ENCODE measurements at regions not wholly inside any gene's neighbourhood (a gene's known extent, or its start where the extent isn't known, plus 50 kb on each side); places are given as distances from the start of the nearest gene placed in this dataset.

- no peak for TF ChIP-seq CTCF (IDR thresholded peaks at IDR 0.05)
- TF ChIP-seq POLR2A (IDR thresholded peaks at IDR 0.05), result no peak
Observed at GRCh38 chr2:150125708-150126107, 361.8 kb downstream of the RND3 start.
